ENCODE measurements at regions not wholly inside any gene's neighbourhood (a gene's known extent, or its start where the extent isn't known, plus 50 kb on each side); places are given as distances from the start of the nearest gene placed in this dataset.

DNA sequence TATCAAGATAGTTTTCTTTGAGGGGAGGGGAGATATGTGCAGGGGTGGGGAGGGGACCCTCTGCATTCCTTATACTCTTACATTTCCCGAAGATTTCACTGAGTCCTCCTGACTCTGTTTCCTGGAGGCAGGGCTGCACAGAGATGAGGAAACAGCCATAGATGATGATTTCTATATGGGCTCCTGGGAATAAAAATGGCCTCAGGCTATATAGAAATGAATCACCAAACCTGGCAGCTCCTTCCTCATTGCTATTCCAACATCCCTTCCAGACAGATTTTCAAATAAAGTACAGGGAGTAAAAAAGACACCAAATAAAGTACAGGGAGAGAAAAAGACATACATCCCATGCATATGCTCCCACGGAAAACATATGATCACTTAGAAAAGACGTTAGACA is 474.8 kb upstream of the RAB6C start (continued):
- TF ChIP-seq TCF15 (CRISPR knock-in tag; IDR thresholded peaks at IDR 0.05) (no peak), ZNF324 (CRISPR knock-in tag; IDR thresholded peaks at IDR 0.05) (no peak)

DNA sequence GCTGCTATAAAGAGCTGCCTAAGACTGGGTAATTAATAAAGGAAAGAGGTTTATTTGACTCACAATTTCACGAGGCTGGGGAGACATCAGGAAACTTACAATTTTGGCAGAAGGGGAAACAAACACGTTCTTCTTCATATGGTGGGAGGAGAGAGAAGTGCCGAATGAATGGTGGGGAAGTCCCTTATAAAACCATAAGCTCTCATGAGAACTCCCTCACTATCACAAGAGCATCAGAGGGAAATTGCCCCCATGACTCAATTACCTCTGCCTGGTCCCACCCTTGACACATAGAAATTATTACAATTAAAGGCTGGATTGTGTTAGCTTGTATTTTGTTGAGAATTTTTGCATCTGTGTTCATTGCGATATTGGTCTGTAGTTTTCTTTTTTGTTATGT is 460.5 kb upstream of the RAB6C start:
- TF ChIP-seq ZSCAN29 (IDR thresholded peaks at IDR 0.05) (no peak), ZNF263 (CRISPR knock-in tag; IDR thresholded peaks at IDR 0.05; ENCODE audit: borderline replicate concordance) (no peak), PYGO2 (tag; IDR thresholded peaks at IDR 0.05) (no peak), EZH2 (IDR thresholded peaks at IDR 0.05; ENCODE audit: borderline replicate concordance, low read depth, low read length) (no peak), ZC3H11A (IDR thresholded peaks at IDR 0.05; ENCODE audit: low read depth, low read length) (no peak), ZNF436 (CRISPR knock-in tag; IDR thresholded peaks at IDR 0.05) (no peak), TFAM (CRISPR knock-in tag; conservative IDR thresholded peaks at IDR 0.05) (no peak), CBX3 (IDR thresholded peaks at IDR 0.05; ENCODE audit: borderline replicate concordance in 1 of 2, low read length in 2 of 2) (no peak), HDGF (IDR thresholded peaks at IDR 0.05) (no peak), TCF15 (CRISPR knock-in tag; IDR thresholded peaks at IDR 0.05) (no peak), BCL6 (CRISPR knock-in tag; IDR thresholded peaks at IDR 0.05) (no peak), NFYB (IDR thresholded peaks at IDR 0.05; ENCODE audit: extremely low read depth, insufficient read length) (no peak), XRCC3 (IDR thresholded peaks at IDR 0.05) (no peak), POLR3A (IDR thresholded peaks at IDR 0.05; ENCODE audit: borderline replicate concordance, extremely low read depth, insufficient read depth, insufficient read length) (no peak), SMAD2 (IDR thresholded peaks at IDR 0.05; ENCODE audit: low read depth, low read length) (no peak), CBX5 (IDR thresholded peaks at IDR 0.05; ENCODE audit: borderline replicate concordance, low read depth) (no peak), STAT5B (CRISPR knock-in tag; IDR thresholded peaks at IDR 0.05) (no peak)
- TF ChIP-seq, protein P1, sequence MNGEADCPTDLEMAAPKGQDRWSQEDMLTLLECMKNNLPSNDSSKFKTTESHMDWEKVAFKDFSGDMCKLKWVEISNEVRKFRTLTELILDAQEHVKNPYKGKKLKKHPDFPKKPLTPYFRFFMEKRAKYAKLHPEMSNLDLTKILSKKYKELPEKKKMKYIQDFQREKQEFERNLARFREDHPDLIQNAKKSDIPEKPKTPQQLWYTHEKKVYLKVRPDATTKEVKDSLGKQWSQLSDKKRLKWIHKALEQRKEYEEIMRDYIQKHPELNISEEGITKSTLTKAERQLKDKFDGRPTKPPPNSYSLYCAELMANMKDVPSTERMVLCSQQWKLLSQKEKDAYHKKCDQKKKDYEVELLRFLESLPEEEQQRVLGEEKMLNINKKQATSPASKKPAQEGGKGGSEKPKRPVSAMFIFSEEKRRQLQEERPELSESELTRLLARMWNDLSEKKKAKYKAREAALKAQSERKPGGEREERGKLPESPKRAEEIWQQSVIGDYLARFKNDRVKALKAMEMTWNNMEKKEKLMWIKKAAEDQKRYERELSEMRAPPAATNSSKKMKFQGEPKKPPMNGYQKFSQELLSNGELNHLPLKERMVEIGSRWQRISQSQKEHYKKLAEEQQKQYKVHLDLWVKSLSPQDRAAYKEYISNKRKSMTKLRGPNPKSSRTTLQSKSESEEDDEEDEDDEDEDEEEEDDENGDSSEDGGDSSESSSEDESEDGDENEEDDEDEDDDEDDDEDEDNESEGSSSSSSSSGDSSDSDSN (IDR thresholded peaks at IDR 0.05; ENCODE audit: borderline replicate concordance in 1 of 2, low read depth in 2 of 2, low read length in 2 of 2): no peak

More for the DNA sequence above, 460.5 kb upstream of the RAB6C start:
- FAIRE-seq (no peak), ATAC-seq (no peak), DNase-seq (ENCODE audit: extremely low read depth in 1 of 4, low spot score in 3 of 4) (no peak)
- Histone ChIP-seq H3K79me2 (ENCODE audit: control insufficient read depth, insufficient read depth, low read length) (no peaks in the 10 kb centered on the region), H3K36me3 (ENCODE audit: control insufficient read depth, insufficient read depth, low read length) (no peaks in the 10 kb centered on the region), H4K20me1 (replicated peaks; ENCODE audit: control insufficient read depth, insufficient read depth, low read length) (no peaks in the 10 kb centered on the region), H3K27ac (ENCODE audit: extremely low read depth, low read depth, low read length) (no peak overlapping the region), H3K27me3 (ENCODE audit: control insufficient read depth in 2 of 2, insufficient read depth in 2 of 2, low read length in 2 of 2) (no peaks in the 10 kb centered on the region), H2AFZ (ENCODE audit: low read depth, low read length) (no peak overlapping the region), H3K9ac (ENCODE audit: insufficient read depth in 1 of 2, low read depth in 2 of 2, low read length in 2 of 2) (no peak overlapping the region), H3K9me1 (ENCODE audit: control insufficient read depth, insufficient read depth, low read length) (no peaks in the 10 kb centered on the region), H3K9me3 (replicated peaks; ENCODE audit: control insufficient read depth, insufficient read depth, low read depth, low read length) (no peaks in the 10 kb centered on the region), H3K4me3 (no peak overlapping the region), H3K4me2 (ENCODE audit: insufficient read depth, low read length) (no peak overlapping the region), H3K4me1 (replicated peaks in 1 of 2; ENCODE audit: control insufficient read depth in 2 of 2, insufficient read depth in 2 of 2, low read length in 2 of 2) (no peaks in the 10 kb centered on the region)
- ChIA-PET CTCF (ENCODE audit: low intra/inter-chr PET ratio) (no interaction called here), POLR2A (no interaction called here)
- in situ Hi-C loops (cut with MboI): no loop called here
- 2% methylated on average over 4 of the region's 4 CpGs for WGBS (ENCODE audit: insufficient coverage, low coverage, missing lambda C conversion rate)
- no TSS peak for BruUV-seq (replicated peaks)
- intact Hi-C loops (cut with micrococcal nuclease): no loop called here
